Adrenal gland (tissue), 5 donors: ENCODE measurements at regions not wholly inside any gene's neighbourhood (a gene's known extent, or its start where the extent isn't known, plus 50 kb on each side); places are given as distances from the start of the nearest gene placed in this dataset.

Source experiments
- CTCF ChIP-seq, 6 experiments: fragments of 450-650 bp in 4 of 6; fragments of 200-600 bp in 2 of 6; sonication (generic) in 1 of 6; IDR thresholded peaks; 1 replicate in 5 of 6; 2 replicates in 1 of 6; pipeline versions ENCODE4 v1.5.1 to v1.8.0; 2016 to 2021; ENCODE audit warnings: antibody characterized with exemption in 6 of 6, mild to moderate bottlenecking in 2 of 6, moderate library complexity in 1 of 6
- POLR2A ChIP-seq, 2 donors: fragments of 450-650 bp; IDR thresholded peaks; one replicate each; pipeline ENCODE4 v1.6.1; 2017; ENCODE audit warnings: antibody characterized with exemption in 2 of 2, mild to moderate bottlenecking in 2 of 2, moderate library complexity in 1 of 2
- donor health status: DM: no; HTN: no; CAD: no.

- TF ChIP-seq CTCF (IDR thresholded peaks at IDR 0.05) (no peak), POLR2A (IDR thresholded peaks at IDR 0.05) (no peak)
These were observed 479.4 kb downstream of the VRK1 start for GRCh38 chr14:97276573-97276972.
